GM08714 (cell line): ENCODE measurements at regions not wholly inside any gene's neighbourhood (a gene's known extent, or its start where the extent isn't known, plus 50 kb on each side); places are given as distances from the start of the nearest gene placed in this dataset.
"Not testable (repeated sequence)": the region's sequence is repeated elsewhere in the genome, so short reads cannot be mapped to it uniquely, and the experiment has no call there.

Experiments used
- H3K4me3 ChIP-seq: fragments of 200-500 bp; sonication (Bioruptor generic); 2 replicates; pipeline ENCODE4 v1.5.1; 2014; ENCODE audit warnings: mild to moderate bottlenecking, low read length, inconsistent platforms
- ZNF274 ChIP-seq: IDR thresholded peaks from 2 replicates; pipeline ENCODE4 v1.6.1; 2012; ENCODE audit warnings: mild to moderate bottlenecking, low read depth, low read length

GRCh38 chr9:751137-752051 lies 90.1 kb upstream of the DMRT1 start:
- TF ChIP-seq ZNF274 = no peak
- H3K4me3 ChIP-seq = no peak overlapping the region; the same call in 1 of the 2 replicates

DNA sequence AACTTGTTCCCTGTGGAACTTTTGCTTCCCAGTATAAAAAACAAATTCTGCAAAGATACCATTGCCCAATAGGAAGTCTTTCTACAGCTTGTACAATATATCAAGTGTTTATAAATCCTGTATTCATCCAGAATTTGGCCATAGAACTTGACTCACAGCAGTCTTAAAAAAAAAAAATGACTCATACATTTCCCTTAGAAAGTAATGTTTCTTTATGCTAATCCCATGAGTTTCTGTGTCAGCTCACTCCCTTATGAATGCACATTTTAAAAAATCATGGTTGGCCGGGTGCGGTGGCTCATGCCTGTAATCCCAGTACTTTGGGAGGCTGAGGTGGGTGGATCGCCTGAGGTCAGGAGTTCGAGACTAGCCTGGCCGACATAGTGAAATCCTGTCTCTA lies 89.3 kb upstream of the DMRT1 start:
- H3K4me3 ChIP-seq = no peak overlapping the region
- TF ChIP-seq ZNF274 = no peak

GRCh38 chr9:752681-753200 lies 88.8 kb upstream of the DMRT1 start:
- TF ChIP-seq ZNF274 = no peak
- H3K4me3 ChIP-seq = no peak overlapping the region

DNA sequence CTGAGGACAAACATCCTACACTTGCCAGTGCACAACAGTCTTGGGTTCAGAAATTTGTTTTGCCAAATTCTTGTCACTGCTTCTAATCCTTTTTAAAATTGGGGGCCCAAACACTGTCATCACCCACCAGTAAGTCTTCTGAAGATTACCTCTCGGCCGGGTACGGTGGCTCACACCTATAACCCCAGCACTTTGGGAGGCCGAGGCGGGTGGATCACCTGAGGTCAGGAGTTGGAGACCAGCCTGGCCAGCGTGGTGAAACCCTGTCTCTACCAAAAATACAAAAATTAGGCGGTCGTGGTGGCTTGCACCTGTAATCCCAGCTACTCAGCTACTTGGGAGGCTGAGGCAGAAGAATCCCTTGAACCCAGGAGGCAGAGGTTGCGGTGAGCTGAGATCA lies 87.8 kb upstream of the DMRT1 start:
- not testable (repeated sequence) for H3K4me3 ChIP-seq

DNA sequence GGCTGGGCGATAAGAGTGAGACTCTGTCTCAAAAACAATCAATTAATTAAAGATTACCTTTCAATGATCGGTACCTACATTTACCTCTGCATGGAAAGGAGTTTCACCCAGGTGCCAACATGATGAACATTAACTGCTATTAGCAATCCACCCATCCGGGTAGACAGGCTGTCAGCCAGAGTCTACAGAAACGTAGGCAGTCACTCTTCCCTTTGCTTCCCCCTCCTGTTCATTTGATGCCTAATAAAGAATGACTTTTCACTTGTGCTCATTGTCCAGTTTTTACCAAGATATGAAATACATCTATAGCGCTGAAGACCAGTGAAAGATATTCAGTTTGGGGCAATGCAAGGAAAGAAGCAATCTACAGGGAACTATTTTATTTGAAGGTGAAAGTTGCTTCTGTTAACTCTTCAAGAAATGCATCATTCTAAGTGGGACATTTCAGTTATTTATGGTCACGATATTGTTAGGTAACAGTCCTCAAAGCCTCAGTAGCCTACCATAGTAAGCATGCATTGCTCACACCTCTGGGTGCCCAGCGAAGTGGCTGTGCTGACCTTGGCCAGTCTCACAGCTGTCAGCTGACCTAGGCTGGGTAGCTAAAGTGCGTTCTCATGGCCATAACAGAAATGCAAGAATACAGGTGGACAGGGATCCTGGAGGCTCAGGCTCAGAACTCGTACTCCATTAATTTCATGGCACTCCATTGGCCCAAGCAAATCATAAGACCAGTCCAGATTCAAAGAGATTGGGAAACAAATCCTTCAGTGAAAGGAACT lies 87.2 kb upstream of the DMRT1 start:
- no peak for TF ChIP-seq ZNF274
- H3K4me3 ChIP-seq = no peak overlapping the region

- no peak overlapping the region for H3K4me3 ChIP-seq
- TF ChIP-seq ZNF274 = no peak
Observed at GRCh38 chr9:755454-756381, 85.8 kb upstream of the DMRT1 start.

- TF ChIP-seq ZNF274 = no peak
- no peak overlapping the region for H3K4me3 ChIP-seq
Observed at GRCh38 chr9:757246-757881, 84.1 kb upstream of the DMRT1 start.

GRCh38 chr9:758146-758545 lies 83.4 kb upstream of the DMRT1 start:
- no peak for TF ChIP-seq ZNF274
- no peak overlapping the region for H3K4me3 ChIP-seq

DNA sequence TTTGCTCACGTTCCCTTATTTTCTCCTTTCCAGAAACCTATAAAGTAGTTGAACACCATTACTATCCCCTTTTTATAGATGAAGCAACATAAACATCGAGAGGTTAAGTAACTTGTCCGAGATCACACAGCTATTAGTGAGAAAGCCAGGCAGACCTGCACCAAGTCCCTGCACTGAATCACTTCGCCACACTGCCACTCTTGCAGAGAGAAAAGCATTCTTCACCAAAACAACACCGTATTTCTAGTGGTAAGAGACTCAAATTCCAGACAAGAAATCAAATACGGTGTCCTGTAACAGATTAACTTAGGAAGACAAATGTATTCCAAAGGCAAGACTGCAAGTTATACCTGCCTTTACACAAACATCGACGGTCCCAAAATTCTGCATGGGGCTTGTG lies 82.0 kb upstream of the DMRT1 start:
- H3K4me3 ChIP-seq = no peak overlapping the region
- TF ChIP-seq ZNF274 = no peak

DNA sequence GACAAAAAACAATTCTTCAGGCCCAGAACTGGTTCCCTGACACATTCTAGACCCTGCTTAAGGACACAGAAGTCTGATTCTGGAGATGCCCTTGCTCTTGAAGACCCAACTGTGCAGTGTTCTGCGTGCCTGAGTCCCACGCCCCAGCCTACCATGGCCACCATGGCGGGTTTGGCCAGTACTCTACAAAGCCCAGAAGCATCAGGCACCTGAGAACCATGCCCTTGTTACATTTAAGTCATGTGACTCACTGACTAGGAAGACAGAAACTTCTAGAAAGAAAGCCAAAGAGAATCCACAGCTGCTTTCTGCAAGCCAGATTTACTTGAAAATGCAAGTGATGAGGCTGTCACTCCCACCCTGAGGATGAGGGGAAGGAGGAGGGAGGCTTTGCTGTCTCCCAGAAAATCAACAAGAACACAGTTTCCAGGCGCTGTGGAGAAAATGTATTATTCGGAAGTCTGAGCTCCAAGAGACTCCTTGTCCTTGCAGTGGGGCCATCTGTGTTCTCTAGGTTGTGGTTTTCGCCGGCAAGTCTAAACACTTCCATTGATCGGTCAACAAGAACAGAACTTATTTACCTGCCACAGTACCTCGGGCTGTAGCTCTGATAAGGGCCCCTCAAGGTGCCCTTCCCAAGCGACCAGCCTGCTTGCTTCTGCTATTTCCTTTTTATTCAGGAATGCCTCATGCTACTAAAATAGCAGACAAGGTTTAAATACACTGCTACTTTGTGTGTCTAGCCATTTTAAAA lies 81.3 kb upstream of the DMRT1 start:
- no peak for TF ChIP-seq ZNF274

GRCh38 chr9:761176-761792 lies 80.2 kb upstream of the DMRT1 start:
- no peak for TF ChIP-seq ZNF274
- H3K4me3 ChIP-seq = no peak overlapping the region

More for the DNA sequence above, 81.3 kb upstream of the DMRT1 start:
- H3K4me3 ChIP-seq = no peak overlapping the region

- no peak overlapping the region for H3K4me3 ChIP-seq
- TF ChIP-seq ZNF274 = no peak
Observed at GRCh38 chr9:761793-762560, 79.5 kb upstream of the DMRT1 start.
